NCI-H1105 treated with DMSO at 0.1 percent for 48 hours (cell line): ENCODE measurements at regions not wholly inside any gene's neighbourhood (a gene's known extent, or its start where the extent isn't known, plus 50 kb on each side); places are given as distances from the start of the nearest gene placed in this dataset.
"Not testable (repeated sequence)": the region's sequence is repeated elsewhere in the genome, so short reads cannot be mapped to it uniquely, and the experiment has no call there.

Experiments
- DNase-seq: peaks from one replicate; lab custom pipeline; 2025; lab: John Stamatoyannopoulos, UW

DNA sequence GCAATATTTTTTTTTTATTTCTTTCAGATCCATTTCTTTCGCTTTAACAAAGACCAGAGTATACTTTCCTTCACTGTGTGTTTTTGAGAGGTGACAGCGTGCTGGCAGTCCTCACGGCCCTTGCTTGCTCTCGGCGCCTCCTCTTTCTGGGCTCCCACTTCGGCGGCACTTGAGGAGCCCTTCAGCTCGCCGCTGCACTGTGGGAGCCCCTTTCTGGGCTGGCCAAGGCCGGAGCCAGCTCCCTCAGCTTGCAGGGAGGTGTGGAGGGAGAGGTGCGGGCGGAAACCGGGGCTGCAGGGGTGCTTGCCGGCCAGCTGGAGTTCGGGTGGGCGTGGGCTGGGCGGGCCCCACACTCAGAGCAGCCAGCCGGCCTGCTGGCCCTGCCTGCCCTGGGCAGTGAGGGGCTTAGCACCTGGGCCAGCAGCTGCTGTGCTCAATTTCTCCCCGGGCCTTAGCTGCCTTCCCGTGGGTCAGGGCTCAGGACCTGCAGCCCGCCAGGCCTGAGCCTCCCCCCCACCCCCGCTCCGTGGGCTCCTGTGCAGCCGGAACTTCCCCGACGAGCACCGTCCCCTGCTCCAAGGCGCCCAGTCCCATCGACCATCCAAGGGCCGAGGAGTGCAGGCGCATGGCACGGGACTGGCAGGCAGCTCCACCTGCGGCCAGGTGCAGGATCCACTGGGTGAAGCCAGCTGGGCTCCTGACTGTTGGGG, 1490.6 kb downstream of the OTOL1 start:
- not testable (repeated sequence) for DNase-seq

DNA sequence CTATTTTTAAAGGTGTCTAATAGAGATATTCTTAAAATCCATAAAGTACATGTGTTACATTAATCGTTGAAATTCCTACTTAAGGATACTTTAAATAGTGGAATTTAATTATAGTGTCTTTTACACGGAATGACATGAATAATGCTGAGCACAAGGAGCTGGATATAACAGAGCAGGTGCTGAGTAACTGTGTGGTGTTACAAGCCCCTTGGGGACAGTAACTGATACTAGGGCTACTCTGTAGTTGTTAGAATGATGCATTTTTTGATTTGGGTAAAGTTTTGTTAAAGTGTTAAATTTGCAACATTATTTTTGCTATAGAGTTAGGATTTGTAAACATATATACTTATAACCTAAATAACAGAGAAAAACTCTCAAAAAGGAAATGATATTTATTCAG, 1496.1 kb downstream of the OTOL1 start:
- no peak for DNase-seq

DNA sequence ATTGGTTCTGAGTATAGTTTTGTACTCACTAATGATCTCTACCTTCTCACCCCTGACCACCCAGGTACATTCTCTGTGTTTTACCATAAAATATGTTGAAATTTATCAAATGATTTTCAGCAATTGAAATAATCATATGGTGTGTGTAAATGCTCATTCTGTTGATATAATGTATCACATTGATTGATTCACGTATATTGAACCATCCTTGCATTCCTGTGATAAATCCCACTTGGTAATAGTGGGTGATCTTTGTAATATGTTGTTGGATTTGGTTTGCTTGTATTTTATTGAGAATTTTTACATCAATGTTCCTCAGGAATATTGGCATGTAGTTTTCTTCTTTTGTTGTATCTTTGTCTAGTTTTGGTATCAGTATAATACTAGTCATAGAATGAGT, 1497.6 kb downstream of the OTOL1 start:
- DNase-seq = no peak

DNA sequence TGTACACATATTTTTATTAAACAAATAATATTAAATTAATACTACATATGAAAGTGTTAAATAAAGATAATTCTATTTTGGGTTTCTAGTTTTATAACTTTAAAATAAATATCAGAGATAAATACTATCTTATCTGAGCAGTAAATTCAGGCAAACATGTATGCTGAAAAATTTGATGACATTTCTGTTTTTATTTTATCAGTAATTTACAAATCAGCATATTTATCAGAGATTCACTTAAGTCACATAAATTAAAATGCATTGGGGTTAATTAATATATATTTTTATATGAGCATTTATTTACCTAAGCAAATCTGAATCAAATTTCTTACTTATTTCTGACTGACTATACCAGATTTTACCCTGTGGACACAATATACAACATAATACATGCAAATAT, 1499.8 kb downstream of the OTOL1 start:
- DNase-seq = no peak

DNA sequence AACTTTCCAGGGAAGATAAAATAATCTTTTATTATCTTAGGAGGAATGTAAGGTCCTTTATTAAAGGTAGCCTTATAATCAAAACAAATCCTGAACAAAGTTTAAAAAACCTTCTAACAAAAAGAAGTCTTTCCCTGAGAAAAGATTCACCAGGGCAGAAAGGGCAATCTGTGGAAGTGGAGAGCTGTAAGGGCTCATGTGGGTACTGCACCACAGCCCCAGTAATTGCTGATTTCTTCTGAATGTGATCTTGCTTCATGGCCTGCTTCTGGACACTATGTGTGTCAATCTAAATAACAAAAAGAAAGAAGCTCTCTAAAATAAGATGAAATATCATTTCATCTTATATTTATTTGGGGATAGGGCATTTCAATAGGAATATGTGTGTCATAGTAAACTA, 1501.6 kb downstream of the OTOL1 start:
- no peak for DNase-seq

DNA sequence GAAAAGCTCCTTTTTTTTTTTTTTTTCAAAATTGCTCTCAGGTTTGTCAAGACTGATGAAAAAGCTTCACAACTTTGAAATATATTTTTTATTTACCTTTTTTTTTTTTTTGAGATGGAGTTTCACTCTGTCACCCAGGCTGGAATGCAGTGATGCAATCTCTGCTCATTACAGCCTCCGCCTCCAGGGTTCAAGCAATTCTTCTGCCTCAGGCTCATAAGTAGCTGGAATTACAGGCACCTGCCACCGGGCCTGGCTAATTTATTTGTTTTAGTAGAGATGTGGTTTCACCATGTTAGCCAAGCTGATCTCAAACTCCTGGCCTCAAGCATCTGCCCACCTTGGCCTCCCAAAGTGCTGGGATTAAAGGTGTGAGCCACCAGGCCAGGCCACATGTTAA, 1515.0 kb downstream of the OTOL1 start:
- DNase-seq = no peak

DNA sequence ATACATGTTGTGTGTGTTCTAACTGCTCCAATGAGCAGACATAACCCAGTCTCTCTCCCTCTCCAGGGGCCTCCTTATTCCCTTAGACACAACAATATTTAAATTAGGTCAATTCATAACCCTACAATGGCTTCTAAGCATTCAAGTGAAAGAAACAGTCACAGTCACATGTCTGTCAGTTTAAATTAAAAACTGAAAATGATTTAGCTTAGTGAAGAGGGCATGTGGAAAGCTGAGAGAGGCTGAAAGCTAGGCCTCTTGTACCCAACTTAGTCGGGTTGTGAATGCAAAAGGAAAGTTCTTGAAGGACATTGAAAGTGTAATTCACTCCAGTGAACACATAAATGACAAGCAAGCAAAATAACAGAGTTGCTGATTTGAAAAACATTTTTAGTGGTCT, 1519.6 kb downstream of the OTOL1 start:
- DNase-seq = no peak

DNA sequence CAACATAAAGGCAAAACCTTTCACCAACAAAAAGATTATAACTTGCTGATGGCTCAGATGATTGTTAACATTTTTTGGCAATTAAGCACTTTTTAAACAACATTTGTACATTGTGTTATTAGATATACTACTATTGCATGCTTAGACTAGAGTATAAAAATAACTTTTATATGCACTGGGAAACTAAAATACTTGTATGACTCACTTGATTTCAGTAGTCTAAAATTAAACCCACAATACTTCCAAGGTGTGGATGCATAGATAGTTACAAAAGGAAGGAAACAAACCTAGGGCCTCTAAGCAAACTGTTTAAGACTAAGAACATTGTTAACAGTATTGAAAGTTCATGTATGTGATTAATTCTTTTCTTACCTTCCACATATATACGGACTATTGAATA, 1521.5 kb downstream of the OTOL1 start:
- DNase-seq = no peak

DNA sequence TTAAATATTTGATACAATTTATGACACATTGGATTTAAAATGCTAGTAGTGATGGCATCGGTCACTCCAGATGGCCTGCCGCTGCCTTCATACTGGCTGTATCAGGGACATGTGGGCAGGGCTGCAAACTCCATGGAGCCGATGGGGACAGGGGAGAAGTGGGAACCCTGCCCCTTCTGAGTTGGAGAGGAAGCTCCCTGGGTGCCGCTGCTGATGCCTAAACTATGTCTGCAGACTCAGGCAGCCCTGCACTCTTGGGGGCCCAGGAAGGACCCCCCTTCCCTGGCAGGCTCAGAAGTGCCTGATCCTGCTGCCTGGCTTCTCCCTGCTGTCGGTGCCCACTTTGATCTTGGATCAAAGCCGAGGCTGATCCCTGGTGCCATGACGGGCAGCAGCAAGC, 1522.1 kb downstream of the OTOL1 start:
- DNase-seq = no peak

DNA sequence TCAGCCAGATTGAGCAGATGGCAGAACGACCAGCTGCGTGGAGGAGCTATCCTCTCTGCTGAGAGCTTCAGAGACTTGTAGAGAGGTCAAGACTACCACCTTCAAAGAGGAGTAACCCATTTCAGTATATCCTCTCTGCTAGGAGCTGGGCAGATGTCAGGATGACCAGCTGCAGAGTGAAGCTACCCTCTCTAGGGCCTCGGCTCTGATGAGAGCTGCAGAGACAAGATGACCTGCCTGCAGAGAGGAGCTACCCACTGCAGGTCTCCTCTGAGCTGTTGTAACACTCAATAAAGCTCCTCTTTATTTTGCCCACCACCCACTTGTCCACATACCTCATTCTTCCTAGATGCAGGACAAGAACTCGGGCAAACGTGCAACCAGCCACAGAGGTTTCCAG, 1522.7 kb downstream of the OTOL1 start:
- DNase-seq = no peak

DNA sequence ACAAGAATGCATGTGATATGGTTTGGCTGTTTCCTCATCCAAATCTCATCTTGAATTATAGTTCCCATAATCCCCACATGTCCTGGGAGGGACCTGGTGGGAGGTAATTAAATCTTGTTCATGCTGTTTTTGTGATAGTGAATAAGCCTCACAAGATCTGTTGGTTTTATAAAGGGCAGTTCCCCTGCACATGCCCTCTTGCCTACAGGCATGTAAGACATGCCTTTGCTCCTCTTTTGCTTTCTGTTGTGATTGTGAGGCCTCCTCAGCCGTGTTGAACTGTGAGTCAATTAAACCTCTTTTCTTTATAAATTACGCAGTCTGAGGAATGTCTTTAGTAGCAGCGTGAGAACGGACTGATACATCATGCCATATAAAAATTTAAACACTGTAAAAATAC, 1537.0 kb downstream of the OTOL1 start:
- no peak for DNase-seq

DNA sequence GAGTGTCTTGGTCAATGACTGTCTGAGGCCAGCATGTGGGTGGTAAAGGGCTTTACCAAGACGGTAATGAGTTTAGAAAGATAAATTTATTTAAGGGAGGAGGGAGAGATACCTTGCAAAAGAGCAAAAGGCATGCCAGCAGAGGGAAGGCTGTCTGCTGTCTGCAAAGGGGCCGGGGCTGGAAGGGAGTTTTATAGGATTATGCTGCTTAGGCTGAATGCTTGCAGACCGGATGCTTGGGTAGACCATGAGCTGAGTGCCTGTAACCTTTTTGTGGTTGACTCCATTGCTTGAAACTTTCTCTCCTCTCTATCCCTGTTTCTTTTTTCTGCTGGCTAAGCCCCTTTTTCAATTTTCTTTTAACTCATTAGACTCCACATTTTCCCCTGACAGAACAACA, 1543.0 kb downstream of the OTOL1 start:
- DNase-seq = no peak

DNA sequence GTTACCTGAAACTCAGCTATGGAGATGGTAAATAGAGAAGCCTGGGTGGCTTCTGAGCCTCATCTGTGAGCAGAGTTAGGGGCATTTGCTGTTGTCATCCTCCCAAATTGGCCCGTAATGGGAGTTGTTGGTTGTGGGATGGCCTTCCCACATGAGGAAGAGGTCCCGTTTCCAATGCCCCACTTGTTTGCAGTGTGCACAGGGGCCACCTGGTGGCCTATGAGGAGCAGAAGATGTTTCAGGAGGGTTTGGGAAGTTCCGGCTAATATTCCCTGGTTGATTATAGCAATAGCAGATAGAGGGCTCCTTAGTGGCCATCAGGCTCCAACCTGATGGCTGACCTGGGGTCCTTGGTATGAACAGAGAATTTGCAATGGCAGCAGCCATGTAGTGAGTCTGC, 1546.5 kb downstream of the OTOL1 start:
- no peak for DNase-seq

DNA sequence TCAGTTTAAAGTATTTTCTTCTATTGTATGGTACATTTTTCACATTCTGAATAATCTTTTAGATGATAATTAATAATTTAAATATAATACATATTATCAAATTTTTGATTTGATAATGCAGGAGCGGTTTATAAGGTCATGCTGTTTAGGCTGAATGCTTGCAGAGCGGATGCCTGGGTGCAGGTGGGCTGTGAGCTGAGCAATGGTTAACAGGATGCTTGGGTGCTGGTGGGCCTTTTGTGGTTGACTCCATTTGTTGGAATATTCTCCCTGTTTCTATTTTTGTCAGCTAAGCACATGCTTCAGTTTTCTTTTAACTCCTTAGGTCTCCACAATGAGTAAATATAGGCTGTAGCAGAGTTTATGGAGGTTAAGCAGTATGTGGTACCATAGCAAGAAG, 1549.3 kb downstream of the OTOL1 start:
- no peak for DNase-seq

DNA sequence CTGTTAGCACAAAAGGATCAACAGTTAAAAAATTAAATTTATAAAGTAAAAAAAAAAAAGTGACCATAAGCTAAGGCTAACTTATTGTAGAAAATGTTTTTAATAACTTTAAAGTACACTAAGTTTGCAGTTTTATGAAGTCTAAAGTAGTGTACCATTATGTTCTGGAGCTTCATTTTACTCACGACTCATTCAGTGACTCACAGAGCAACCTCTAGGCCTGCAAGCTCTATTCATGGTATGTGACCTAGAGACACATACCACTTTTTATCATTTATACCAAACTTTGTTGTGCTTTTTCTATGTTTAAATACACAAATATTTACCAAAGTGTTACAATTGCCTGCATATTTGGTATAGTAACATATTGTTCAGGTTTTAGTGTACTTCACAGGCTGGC, 1552.3 kb downstream of the OTOL1 start:
- no peak for DNase-seq

DNA sequence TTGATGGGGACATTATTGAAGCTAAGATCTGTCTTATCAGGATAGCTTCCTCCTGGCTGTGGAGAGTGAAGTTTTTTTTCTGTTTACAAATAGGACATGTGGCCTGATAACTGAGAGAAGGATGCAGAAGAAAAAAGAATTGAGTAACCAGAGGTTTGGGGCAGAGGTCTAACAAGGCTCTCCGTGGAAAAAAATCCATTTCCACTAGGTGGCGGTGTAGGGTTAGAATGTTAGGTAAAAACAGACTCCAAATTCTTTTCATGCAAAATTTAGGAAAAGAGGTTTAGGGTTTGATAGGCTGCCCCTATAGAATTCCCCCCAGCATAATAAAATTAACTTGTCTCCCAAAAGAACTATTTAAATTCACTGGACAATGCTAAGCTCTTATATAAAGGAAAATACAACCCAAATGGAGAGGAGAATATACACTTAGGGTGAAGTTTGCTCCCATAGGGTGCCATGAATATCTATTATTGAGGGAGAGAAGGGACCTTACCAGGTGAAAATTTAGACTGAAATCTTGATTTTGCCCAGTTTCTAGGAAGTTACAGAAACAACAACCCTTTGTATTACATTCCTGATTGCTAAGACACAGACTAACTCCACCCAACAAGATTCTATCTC, 1560.4 kb downstream of the OTOL1 start:
- DNase-seq = peak; percentile 38

DNA sequence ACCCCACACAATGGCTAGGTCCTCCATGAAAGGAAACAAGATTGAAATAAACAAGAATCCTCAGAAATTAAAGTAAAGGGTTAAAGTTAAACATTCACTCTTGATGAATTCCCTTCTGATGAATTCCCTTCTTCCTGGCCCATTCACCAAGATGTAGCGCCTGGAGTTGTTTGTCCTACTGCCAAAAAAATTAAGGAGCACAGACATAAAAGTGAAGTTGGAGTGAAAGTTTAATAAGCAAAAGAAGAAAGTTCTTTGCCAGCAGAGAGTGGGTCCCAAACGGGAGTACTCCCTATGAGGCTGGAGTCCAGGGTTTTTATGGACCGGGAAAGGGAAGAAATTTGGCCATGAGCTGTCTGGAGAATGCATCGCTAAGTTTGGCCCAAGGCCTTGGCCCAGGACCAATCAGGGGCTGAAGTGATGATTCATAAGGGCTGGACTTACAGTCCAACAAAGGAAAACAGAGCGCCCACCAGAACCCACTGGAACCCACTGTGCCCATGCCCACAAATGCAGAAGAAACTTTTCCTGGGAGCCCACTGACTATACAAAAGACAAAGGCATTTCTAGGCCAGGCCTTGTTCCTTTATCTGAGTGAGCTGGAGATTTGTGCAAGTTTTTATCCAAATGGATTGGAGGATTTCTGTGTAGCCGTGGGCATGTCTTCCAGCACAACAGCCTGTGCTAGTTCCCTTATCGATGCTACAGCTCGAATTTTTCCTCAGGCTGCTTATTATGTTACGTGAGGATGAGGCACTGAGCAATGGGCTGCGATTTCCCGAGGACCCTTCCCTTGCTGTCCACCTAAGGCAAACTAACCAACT, 1561.6 kb downstream of the OTOL1 start:
- DNase-seq = no peak

DNA sequence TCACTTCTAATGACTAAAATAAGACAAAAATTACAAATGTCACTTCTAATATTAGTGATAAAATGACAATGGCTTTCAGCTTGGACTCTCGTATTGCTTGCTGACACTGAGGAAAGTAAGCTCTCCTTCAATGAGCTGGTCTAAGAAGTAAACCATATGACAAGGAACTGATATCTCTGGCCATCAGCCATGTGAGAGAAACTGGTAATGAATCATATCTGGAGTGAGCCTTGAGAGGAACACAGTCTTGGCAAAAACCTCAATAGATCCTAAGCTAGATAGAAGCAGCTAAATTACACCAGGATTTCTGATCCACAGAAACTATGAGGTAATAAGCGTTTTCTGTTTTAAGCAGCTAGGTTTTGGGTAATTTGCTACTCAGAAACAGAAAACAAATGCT, 1575.1 kb downstream of the OTOL1 start:
- DNase-seq = no peak
